MCF 10A (cell line): ENCODE measurements at regions not wholly inside any gene's neighbourhood (a gene's known extent, or its start where the extent isn't known, plus 50 kb on each side); places are given as distances from the start of the nearest gene placed in this dataset.

ENCODE experiments used
- BruUV-seq: library from RNA; stranded (reverse); fragments of 400-500 nt; replicated peaks from 2 replicates; lab custom pipeline; 2021; lab: Mats Ljungman, UMichigan
- CTCF ChIA-PET: fragments of 300-600 bp; sonication (Branson Sonifier 250); formaldehyde crosslinking; extraction: SDS; loops from one replicate; lab custom pipeline; 2021; ENCODE audit warnings: antibody characterized with exemption, inconsistent platforms; lab: Yijun Ruan, JAX
- POLR2A ChIA-PET: fragments of 300-600, 350-650 bp; sonication (Branson Sonifier 250); formaldehyde crosslinking; extraction: SDS; loops from one replicate; lab custom pipeline; 2020; ENCODE audit warnings: antibody characterized with exemption, inconsistent platforms; lab: Yijun Ruan, JAX
- DNase-seq: peaks from one replicate; pipeline ENCODE4 v3.0.0-alpha.2; 2018; ENCODE audit not compliant: unreplicated experiment
- H3K27ac Mint-ChIP-seq: one replicate; pipeline ENCODE4 v1.8.0; 2022; ENCODE audit warnings: mild to moderate bottlenecking, low read depth, mixed read lengths; ENCODE audit not compliant: unreplicated experiment
- H3K27me3 Mint-ChIP-seq: one replicate; pipeline ENCODE4 v1.8.0; 2022; ENCODE audit warnings: mixed read lengths; ENCODE audit not compliant: insufficient read depth, unreplicated experiment
- H3K36me3 Mint-ChIP-seq: one replicate; pipeline ENCODE4 v1.8.0; 2022; ENCODE audit warnings: mild to moderate bottlenecking, moderate library complexity, mixed read lengths; ENCODE audit not compliant: insufficient read depth, unreplicated experiment
- H3K4me1 Mint-ChIP-seq: one replicate; pipeline ENCODE4 v1.8.0; 2022; ENCODE audit warnings: mixed read lengths; ENCODE audit not compliant: insufficient read depth, unreplicated experiment
- H3K4me3 Mint-ChIP-seq: one replicate; pipeline ENCODE4 v1.8.0; 2022; ENCODE audit warnings: mild to moderate bottlenecking, moderate library complexity, mixed read lengths; ENCODE audit not compliant: unreplicated experiment
- H3K9me3 Mint-ChIP-seq: one replicate; pipeline ENCODE4 v1.8.0; 2022; ENCODE audit warnings: mixed read lengths; ENCODE audit not compliant: unreplicated experiment
- CTCF ChIP-seq: fragments of 200-600 bp; IDR thresholded peaks from one replicate; pipeline ENCODE4 v1.8.0; 2022; ENCODE audit warnings: antibody characterized with exemption, mild to moderate bottlenecking; ENCODE audit not compliant: unreplicated experiment
- intact Hi-C: fragments of 100-400 bp; cut with micrococcal nuclease; formaldehyde crosslinking; loops from 2 replicates; pipeline ENCODE4 v1.14.1; 2022

GRCh38 chr12:66898700-66899469 lies 220.0 kb upstream of the GRIP1 start:
- no peak overlapping the region for H3K27ac Mint-ChIP-seq

GRCh38 chr12:66899588-66899987 lies 220.7 kb upstream of the GRIP1 start:
- POLR2A ChIA-PET, result no interaction called here
- CTCF ChIA-PET, result interaction anchor here (0.7 to 0.8 kb wide), 2 partner anchors 81 to 1826 kb away, joined by 3 to 4 read pairs; no protein-coding TSS in a partner anchor
- Mint-ChIP-seq H3K27me3 (no peaks in the 10 kb centered on the region), H3K4me3 (no peak overlapping the region), H3K27ac (no peak overlapping the region), H3K4me1 (peaks cover 5% of the 10 kb centered on the region), H3K9me3 (no peaks in the 10 kb centered on the region), H3K36me3 (no peaks in the 10 kb centered on the region)
- BruUV-seq, result no TSS peak
- intact Hi-C loops, result no loop called here
- TF ChIP-seq CTCF, result no peak
- no peak for DNase-seq

More at GRCh38 chr12:66898700-66899469, 220.0 kb upstream of the GRIP1 start:
- H3K4me3 Mint-ChIP-seq, result no peak overlapping the region
- H3K9me3 Mint-ChIP-seq, result no peaks in the 10 kb centered on the region
- no TSS peak for BruUV-seq
- H3K4me1 Mint-ChIP-seq, result peaks cover 5% of the 10 kb centered on the region
- ChIA-PET CTCF (interaction anchor here (0.6 to 1.2 kb wide), 4 partner anchors 82 to 1825 kb away, joined by 3 to 5 read pairs (median 4); partner anchors contain the start of gene TMBIM4), POLR2A (no interaction called here)
- no peak for DNase-seq
- H3K36me3 Mint-ChIP-seq, result no peaks in the 10 kb centered on the region
- intact Hi-C loops, result no loop called here
- H3K27me3 Mint-ChIP-seq, result no peaks in the 10 kb centered on the region
- TF ChIP-seq CTCF, result no peak

- CTCF ChIA-PET, result interaction anchor here (0.6 to 3.1 kb wide), 4 partner anchors 40 to 320 kb away, joined by 3 to 30 read pairs (median 4); no protein-coding TSS in a partner anchor
- H3K4me3 Mint-ChIP-seq, result no peak overlapping the region
- H3K27ac Mint-ChIP-seq, result no peak overlapping the region
- no peaks in the 10 kb centered on the region for H3K9me3 Mint-ChIP-seq
- peak; percentile 16 for DNase-seq
- H3K4me1 Mint-ChIP-seq, result peaks cover 10% of the 10 kb centered on the region
- H3K27me3 Mint-ChIP-seq, result no peaks in the 10 kb centered on the region
- H3K36me3 Mint-ChIP-seq, result no peaks in the 10 kb centered on the region
- BruUV-seq, result no TSS peak
- intact Hi-C loops, result no loop called here
- no peak for TF ChIP-seq CTCF
- POLR2A ChIA-PET, result no interaction called here
Observed at GRCh38 chr12:66900616-66901015, 221.7 kb upstream of the GRIP1 start.

GRCh38 chr12:66901138-66901932 lies 222.5 kb upstream of the GRIP1 start:
- DNase-seq, result no peak
- Mint-ChIP-seq H3K27me3 (no peaks in the 10 kb centered on the region), H3K4me1 (peaks cover 10% of the 10 kb centered on the region), H3K4me3 (no peak overlapping the region), H3K36me3 (no peaks in the 10 kb centered on the region), H3K27ac (no peak overlapping the region), H3K9me3 (no peaks in the 10 kb centered on the region)
- intact Hi-C loops, result no loop called here
- CTCF ChIA-PET, result interaction anchor here (0.6 to 3.1 kb wide), 5 partner anchors 31 to 320 kb away, joined by 3 to 30 read pairs (median 4); no protein-coding TSS in a partner anchor
- BruUV-seq, result no TSS peak
- TF ChIP-seq CTCF, result no peak
- POLR2A ChIA-PET, result no interaction called here
